Liver (tissue), 8 donors: ENCODE measurements at regions not wholly inside any gene's neighbourhood (a gene's known extent, or its start where the extent isn't known, plus 50 kb on each side); places are given as distances from the start of the nearest gene placed in this dataset.

ENCODE experiments used
- DNase-seq: peaks from one replicate; pipeline ENCODE4 v3.0.0-alpha.2; 2017; ENCODE audit warnings: low spot score
- H3K27ac ChIP-seq, 2 donors: one replicate each; pipeline ENCODE4 v1.7.0; 2013; ENCODE audit warnings: inconsistent platforms in 2 of 2, low read length in 2 of 2, control low read depth in 1 of 2, low read depth in 1 of 2, mild to moderate bottlenecking in 1 of 2
- H3K27me3 ChIP-seq, 4 donors: one replicate each; pipeline versions ENCODE4 v1.6.1 to v1.7.0; 2013; ENCODE audit warnings: low read length in 3 of 4, inconsistent platforms in 1 of 4, mild to moderate bottlenecking in 1 of 4, moderate library complexity in 1 of 4; ENCODE audit not compliant: control insufficient read depth in 4 of 4, insufficient read depth in 4 of 4
- H3K36me3 ChIP-seq, 4 donors: one replicate each; pipeline versions ENCODE4 v1.6.1 to v1.7.0; 2013; ENCODE audit warnings: low read length in 3 of 4, mild to moderate bottlenecking in 3 of 4, low read depth in 1 of 4, moderate library complexity in 1 of 4; ENCODE audit not compliant: control insufficient read depth in 4 of 4, insufficient read depth in 3 of 4
- H3K4me1 ChIP-seq, 4 donors: one replicate each; pipeline versions ENCODE4 v1.6.1 to v1.7.0; 2013; ENCODE audit warnings: low read length in 3 of 4, mild to moderate bottlenecking in 3 of 4, moderate library complexity in 1 of 4; ENCODE audit not compliant: control insufficient read depth in 4 of 4, insufficient read depth in 4 of 4
- H3K4me3 ChIP-seq, 3 donors: one replicate each; pipeline versions ENCODE4 v1.6.1 to v1.7.0; 2013; ENCODE audit warnings: low read length in 3 of 3, control low read depth in 1 of 3, low read depth in 1 of 3, mild to moderate bottlenecking in 1 of 3
- H3K9ac ChIP-seq, 2 donors: one replicate each; pipeline ENCODE4 v1.7.0; 2013; ENCODE audit warnings: low read length in 2 of 2, mild to moderate bottlenecking in 2 of 2, moderate library complexity in 2 of 2, control low read depth in 1 of 2, low read depth in 1 of 2
- H3K9me3 ChIP-seq, 4 donors: one replicate each; pipeline versions ENCODE4 v1.6.1 to v1.7.0; 2013; ENCODE audit warnings: low read length in 3 of 4; ENCODE audit not compliant: control insufficient read depth in 4 of 4
- EGR1 ChIP-seq, 2 donors: IDR thresholded peaks; 2 replicates each; pipeline ENCODE4 v1.6.1; 2016 to 2018; ENCODE audit warnings: antibody characterized with exemption in 2 of 2, low read depth in 2 of 2
- FOXA1 ChIP-seq: IDR thresholded peaks from 2 replicates; pipeline ENCODE4 v1.6.1; 2016; ENCODE audit warnings: antibody characterized with exemption
- GABPA ChIP-seq, 2 donors: IDR thresholded peaks in 1 of 2; conservative IDR thresholded peaks in 1 of 2; 2 replicates each; pipeline ENCODE4 v1.6.1; 2016; ENCODE audit warnings: antibody characterized with exemption in 2 of 2, mild to moderate bottlenecking in 1 of 2, moderate library complexity in 1 of 2
- HNF4A ChIP-seq, 2 donors: conservative IDR thresholded peaks; 2 replicates each; pipeline ENCODE4 v1.6.1; 2016; ENCODE audit warnings: antibody characterized with exemption in 2 of 2, mild to moderate bottlenecking in 2 of 2
- HNF4G ChIP-seq: IDR thresholded peaks from 2 replicates; pipeline ENCODE4 v1.6.1; 2016; ENCODE audit warnings: antibody characterized with exemption
- JUND ChIP-seq, 2 donors: IDR thresholded peaks; 2 replicates each; pipeline ENCODE4 v1.6.1; 2016; ENCODE audit warnings: antibody characterized with exemption in 2 of 2
- NR2F2 ChIP-seq: IDR thresholded peaks from 2 replicates; pipeline ENCODE4 v1.6.1; 2016; ENCODE audit warnings: antibody characterized with exemption
- RAD21 ChIP-seq, 2 donors: IDR thresholded peaks; 2 replicates each; pipeline ENCODE4 v1.6.1; 2016; ENCODE audit warnings: antibody characterized with exemption in 2 of 2, mild to moderate bottlenecking in 2 of 2
- RXRA ChIP-seq, 2 donors: IDR thresholded peaks; 2 replicates each; pipeline ENCODE4 v1.6.1; 2017 to 2018; ENCODE audit warnings: antibody characterized with exemption in 2 of 2, mild to moderate bottlenecking in 1 of 2
- SP1 ChIP-seq: IDR thresholded peaks from 2 replicates; pipeline ENCODE4 v1.6.1; 2018; ENCODE audit warnings: antibody characterized with exemption, mild to moderate bottlenecking
- TAF1 ChIP-seq: conservative IDR thresholded peaks from 2 replicates; pipeline ENCODE4 v1.6.1; 2016; ENCODE audit warnings: antibody characterized with exemption, mild to moderate bottlenecking
- YY1 ChIP-seq: IDR thresholded peaks from 2 replicates; pipeline ENCODE4 v1.6.1; 2016; ENCODE audit warnings: antibody characterized with exemption, mild to moderate bottlenecking
- WGBS: extraction: QIAGEN DNeasy Blood & Tissue Kit; methylation state at CpG from one replicate; pipeline ENCODE4 v1.1.7; 2013; 5-methylcytosine and 5-hydroxymethylcytosine counted together
- TF ChIP-seq, protein P1 (sequence below): IDR thresholded peaks from 2 replicates; pipeline ENCODE4 v1.6.1; 2016; ENCODE audit warnings: antibody characterized with exemption, mild to moderate bottlenecking
- TF ChIP-seq, protein P2 (sequence below): fragments of 150-350 bp; IDR thresholded peaks from 2 replicates; pipeline ENCODE4 v1.5.1; 2017; ENCODE audit warnings: improper control_type of control experiment, low read depth, low read length; ENCODE audit not compliant: missing input control
- TF ChIP-seq, protein P3 (sequence below): IDR thresholded peaks from 2 replicates; pipeline ENCODE4 v1.6.1; 2016; ENCODE audit warnings: antibody characterized with exemption
- TF ChIP-seq, protein P4 (sequence below): IDR thresholded peaks from 2 replicates; pipeline ENCODE4 v1.6.1; 2016; ENCODE audit warnings: antibody characterized with exemption
- TF ChIP-seq, protein P5 (sequence below): IDR thresholded peaks from 2 replicates; pipeline ENCODE4 v1.6.1; 2016; ENCODE audit warnings: antibody characterized with exemption
- donor health status: healthy.
- donor health status: healthy.
- donor health status: healthy.
- donor health status: healthy.
- donor health status: healthy.

DNA sequence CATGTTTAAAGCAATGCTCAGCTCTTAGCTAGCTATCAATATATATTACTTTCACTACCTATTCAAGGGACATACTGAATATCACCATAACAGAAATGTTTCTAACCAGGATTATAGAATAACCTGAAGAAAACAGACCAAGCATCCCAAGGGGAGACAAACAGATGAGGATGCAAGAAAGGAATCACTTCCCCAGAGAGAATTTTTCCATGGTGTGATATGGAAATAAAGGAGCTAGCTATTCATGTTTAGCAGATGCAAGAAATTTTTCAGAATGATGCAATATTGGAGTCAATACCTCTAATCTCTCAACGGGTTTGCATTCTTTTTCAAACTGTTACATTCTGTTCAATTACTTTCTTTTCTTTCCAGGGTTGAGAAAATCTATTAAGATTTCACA, 538.9 kb upstream of the FLRT2 start:
- Histone ChIP-seq H3K4me1 (no peaks in the 10 kb centered on the region), H3K36me3 (no peaks in the 10 kb centered on the region), H3K9me3 (no peaks in the 10 kb centered on the region), H3K27me3 (no peaks in the 10 kb centered on the region), H3K9ac (no peak overlapping the region), H3K27ac (no peak overlapping the region), H3K4me3 (no peak overlapping the region)
- 42% methylated on average over 1 of the region's 1 CpG for WGBS
- TF ChIP-seq JUND (IDR thresholded peaks at IDR 0.05) (no peak), TAF1 (no peak), FOXA1 (no peak), HNF4A (conservative IDR thresholded peaks at IDR 0.05) (no peak), RAD21 (IDR thresholded peaks at IDR 0.05) (no peak), GABPA (IDR thresholded peaks at IDR 0.05 in 1 of 2, conservative IDR thresholded peaks at IDR 0.05 in 1 of 2) (no peak), HNF4G (no peak), RXRA (IDR thresholded peaks at IDR 0.05) (no peak), EGR1 (IDR thresholded peaks at IDR 0.05; ENCODE audit: low read depth in 2 of 2) (no peak), YY1 (no peak), NR2F2 (no peak), SP1 (no peak)
- TF ChIP-seq, protein P1, sequence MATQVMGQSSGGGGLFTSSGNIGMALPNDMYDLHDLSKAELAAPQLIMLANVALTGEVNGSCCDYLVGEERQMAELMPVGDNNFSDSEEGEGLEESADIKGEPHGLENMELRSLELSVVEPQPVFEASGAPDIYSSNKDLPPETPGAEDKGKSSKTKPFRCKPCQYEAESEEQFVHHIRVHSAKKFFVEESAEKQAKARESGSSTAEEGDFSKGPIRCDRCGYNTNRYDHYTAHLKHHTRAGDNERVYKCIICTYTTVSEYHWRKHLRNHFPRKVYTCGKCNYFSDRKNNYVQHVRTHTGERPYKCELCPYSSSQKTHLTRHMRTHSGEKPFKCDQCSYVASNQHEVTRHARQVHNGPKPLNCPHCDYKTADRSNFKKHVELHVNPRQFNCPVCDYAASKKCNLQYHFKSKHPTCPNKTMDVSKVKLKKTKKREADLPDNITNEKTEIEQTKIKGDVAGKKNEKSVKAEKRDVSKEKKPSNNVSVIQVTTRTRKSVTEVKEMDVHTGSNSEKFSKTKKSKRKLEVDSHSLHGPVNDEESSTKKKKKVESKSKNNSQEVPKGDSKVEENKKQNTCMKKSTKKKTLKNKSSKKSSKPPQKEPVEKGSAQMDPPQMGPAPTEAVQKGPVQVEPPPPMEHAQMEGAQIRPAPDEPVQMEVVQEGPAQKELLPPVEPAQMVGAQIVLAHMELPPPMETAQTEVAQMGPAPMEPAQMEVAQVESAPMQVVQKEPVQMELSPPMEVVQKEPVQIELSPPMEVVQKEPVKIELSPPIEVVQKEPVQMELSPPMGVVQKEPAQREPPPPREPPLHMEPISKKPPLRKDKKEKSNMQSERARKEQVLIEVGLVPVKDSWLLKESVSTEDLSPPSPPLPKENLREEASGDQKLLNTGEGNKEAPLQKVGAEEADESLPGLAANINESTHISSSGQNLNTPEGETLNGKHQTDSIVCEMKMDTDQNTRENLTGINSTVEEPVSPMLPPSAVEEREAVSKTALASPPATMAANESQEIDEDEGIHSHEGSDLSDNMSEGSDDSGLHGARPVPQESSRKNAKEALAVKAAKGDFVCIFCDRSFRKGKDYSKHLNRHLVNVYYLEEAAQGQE: no peak
- TF ChIP-seq, protein P2, sequence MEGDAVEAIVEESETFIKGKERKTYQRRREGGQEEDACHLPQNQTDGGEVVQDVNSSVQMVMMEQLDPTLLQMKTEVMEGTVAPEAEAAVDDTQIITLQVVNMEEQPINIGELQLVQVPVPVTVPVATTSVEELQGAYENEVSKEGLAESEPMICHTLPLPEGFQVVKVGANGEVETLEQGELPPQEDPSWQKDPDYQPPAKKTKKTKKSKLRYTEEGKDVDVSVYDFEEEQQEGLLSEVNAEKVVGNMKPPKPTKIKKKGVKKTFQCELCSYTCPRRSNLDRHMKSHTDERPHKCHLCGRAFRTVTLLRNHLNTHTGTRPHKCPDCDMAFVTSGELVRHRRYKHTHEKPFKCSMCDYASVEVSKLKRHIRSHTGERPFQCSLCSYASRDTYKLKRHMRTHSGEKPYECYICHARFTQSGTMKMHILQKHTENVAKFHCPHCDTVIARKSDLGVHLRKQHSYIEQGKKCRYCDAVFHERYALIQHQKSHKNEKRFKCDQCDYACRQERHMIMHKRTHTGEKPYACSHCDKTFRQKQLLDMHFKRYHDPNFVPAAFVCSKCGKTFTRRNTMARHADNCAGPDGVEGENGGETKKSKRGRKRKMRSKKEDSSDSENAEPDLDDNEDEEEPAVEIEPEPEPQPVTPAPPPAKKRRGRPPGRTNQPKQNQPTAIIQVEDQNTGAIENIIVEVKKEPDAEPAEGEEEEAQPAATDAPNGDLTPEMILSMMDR: no peak
- TF ChIP-seq, protein P3, sequence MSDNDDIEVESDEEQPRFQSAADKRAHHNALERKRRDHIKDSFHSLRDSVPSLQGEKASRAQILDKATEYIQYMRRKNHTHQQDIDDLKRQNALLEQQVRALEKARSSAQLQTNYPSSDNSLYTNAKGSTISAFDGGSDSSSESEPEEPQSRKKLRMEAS: no peak
- TF ChIP-seq, protein P4, sequence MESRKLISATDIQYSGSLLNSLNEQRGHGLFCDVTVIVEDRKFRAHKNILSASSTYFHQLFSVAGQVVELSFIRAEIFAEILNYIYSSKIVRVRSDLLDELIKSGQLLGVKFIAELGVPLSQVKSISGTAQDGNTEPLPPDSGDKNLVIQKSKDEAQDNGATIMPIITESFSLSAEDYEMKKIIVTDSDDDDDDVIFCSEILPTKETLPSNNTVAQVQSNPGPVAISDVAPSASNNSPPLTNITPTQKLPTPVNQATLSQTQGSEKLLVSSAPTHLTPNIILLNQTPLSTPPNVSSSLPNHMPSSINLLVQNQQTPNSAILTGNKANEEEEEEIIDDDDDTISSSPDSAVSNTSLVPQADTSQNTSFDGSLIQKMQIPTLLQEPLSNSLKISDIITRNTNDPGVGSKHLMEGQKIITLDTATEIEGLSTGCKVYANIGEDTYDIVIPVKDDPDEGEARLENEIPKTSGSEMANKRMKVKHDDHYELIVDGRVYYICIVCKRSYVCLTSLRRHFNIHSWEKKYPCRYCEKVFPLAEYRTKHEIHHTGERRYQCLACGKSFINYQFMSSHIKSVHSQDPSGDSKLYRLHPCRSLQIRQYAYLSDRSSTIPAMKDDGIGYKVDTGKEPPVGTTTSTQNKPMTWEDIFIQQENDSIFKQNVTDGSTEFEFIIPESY: no peak
- TF ChIP-seq, protein P5, sequence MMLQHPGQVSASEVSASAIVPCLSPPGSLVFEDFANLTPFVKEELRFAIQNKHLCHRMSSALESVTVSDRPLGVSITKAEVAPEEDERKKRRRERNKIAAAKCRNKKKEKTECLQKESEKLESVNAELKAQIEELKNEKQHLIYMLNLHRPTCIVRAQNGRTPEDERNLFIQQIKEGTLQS: no peak
- no peak for DNase-seq

DNA sequence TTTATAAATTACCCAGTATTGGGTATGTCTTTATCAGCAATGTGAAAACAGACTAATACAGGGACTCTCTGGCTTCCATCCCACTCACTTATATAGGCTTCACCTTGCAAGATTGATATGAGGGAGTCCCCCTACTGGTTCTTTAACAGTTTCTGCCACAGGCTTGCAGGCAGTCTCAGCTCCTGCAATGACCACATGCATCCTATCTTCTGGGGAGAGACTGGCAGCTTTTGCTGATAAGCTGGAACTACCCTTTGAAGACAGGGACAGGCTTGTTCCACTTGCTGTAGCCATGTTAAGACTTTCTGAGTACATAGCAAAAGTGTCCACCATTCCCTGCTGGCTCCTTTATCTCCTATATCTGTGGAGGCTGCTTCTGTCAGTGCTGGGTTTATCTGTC, 531.7 kb upstream of the FLRT2 start:
- TF ChIP-seq, protein P5: no peak
- TF ChIP-seq JUND (IDR thresholded peaks at IDR 0.05): no peak
- TF ChIP-seq YY1: no peak
- TF ChIP-seq SP1: no peak
- no peak for TF ChIP-seq RAD21 (IDR thresholded peaks at IDR 0.05)
- no peak for TF ChIP-seq FOXA1
- H3K9ac ChIP-seq: no peak overlapping the region
- no peaks in the 10 kb centered on the region for H3K36me3 ChIP-seq
- DNase-seq: no peak
- no peaks in the 10 kb centered on the region for H3K27me3 ChIP-seq
- H3K27ac ChIP-seq: no peak overlapping the region
- H3K9me3 ChIP-seq: no peaks in the 10 kb centered on the region
- H3K4me1 ChIP-seq: no peaks in the 10 kb centered on the region
- H3K4me3 ChIP-seq: no peak overlapping the region
